Endodermal cell (in vitro differentiated cells): ENCODE measurements at regions not wholly inside any gene's neighbourhood (a gene's known extent, or its start where the extent isn't known, plus 50 kb on each side); places are given as distances from the start of the nearest gene placed in this dataset.

Experiments used
- DNase-seq: peaks from one replicate; pipeline ENCODE4 v3.0.0-alpha.2; 2017
- H3K27ac ChIP-seq: 2 replicates; pipeline ENCODE4 v1.5.1; 2013; ENCODE audit warnings: mild to moderate bottlenecking, low read depth, low read length, moderate library complexity
- H3K27me3 ChIP-seq: 2 replicates; pipeline ENCODE4 v1.6.1; 2013; ENCODE audit warnings: mild to moderate bottlenecking, low read length, moderate library complexity; ENCODE audit not compliant: insufficient read depth, control insufficient read depth, poor library complexity, severe bottlenecking
- H3K36me3 ChIP-seq: 2 replicates; pipeline ENCODE4 v1.7.0; 2013; ENCODE audit warnings: mild to moderate bottlenecking, low read length, moderate library complexity; ENCODE audit not compliant: control insufficient read depth, insufficient read depth
- H3K4me1 ChIP-seq: one replicate; pipeline ENCODE4 v1.7.0; 2013; ENCODE audit warnings: low read length; ENCODE audit not compliant: control insufficient read depth, insufficient read depth
- H3K4me3 ChIP-seq: 2 replicates; pipeline ENCODE4 v1.5.1; 2013; ENCODE audit warnings: mild to moderate bottlenecking, low read length, moderate library complexity
- H3K9ac ChIP-seq: 2 replicates; pipeline ENCODE4 v1.6.1; 2013; ENCODE audit warnings: mild to moderate bottlenecking, low read length, moderate library complexity; ENCODE audit not compliant: poor library complexity, severe bottlenecking; ENCODE audit errors: extremely low read depth
- H3K9me3 ChIP-seq: 2 replicates; pipeline ENCODE4 v1.6.1; 2013; ENCODE audit warnings: mild to moderate bottlenecking, low read length, moderate library complexity; ENCODE audit not compliant: control insufficient read depth
- H3K27ac Mint-ChIP-seq: 2 replicates; pipeline ENCODE4 v1.8.0; 2020; ENCODE audit warnings: mixed read lengths
- H3K27me3 Mint-ChIP-seq: 2 replicates; pipeline ENCODE4 v1.8.0; 2021; ENCODE audit warnings: mild to moderate bottlenecking, mixed read lengths; ENCODE audit not compliant: insufficient read depth
- H3K36me3 Mint-ChIP-seq: 2 replicates; pipeline ENCODE4 v1.8.0; 2020; ENCODE audit warnings: low read depth, mixed read lengths
- H3K4me1 Mint-ChIP-seq: 2 replicates; pipeline ENCODE4 v1.8.0; 2020; ENCODE audit warnings: mixed read lengths
- H3K4me3 Mint-ChIP-seq: 2 replicates; pipeline ENCODE4 v1.8.0; 2020; ENCODE audit warnings: mild to moderate bottlenecking, moderate library complexity, mixed read lengths
- H3K9me3 Mint-ChIP-seq: 2 replicates; pipeline ENCODE4 v1.8.0; 2020; ENCODE audit warnings: mild to moderate bottlenecking, mixed read lengths
- CTCF ChIP-seq: fragments of 200-600 bp; sonication (generic); conservative IDR thresholded peaks from 2 replicates; pipeline ENCODE4 v1.5.0; 2021; ENCODE audit warnings: antibody characterized with exemption, mild to moderate bottlenecking
- WGBS, 2 experiments: methylation state at CpG; one replicate each; pipeline versions ENCODE4 v1.1.5 to v1.1.7; 2013; ENCODE audit warnings: missing lambda C conversion rate in 2 of 2, mixed read lengths in 1 of 2; ENCODE audit not compliant: insufficient coverage in 1 of 2, insufficient read length in 1 of 2; 5-methylcytosine and 5-hydroxymethylcytosine counted together

DNA sequence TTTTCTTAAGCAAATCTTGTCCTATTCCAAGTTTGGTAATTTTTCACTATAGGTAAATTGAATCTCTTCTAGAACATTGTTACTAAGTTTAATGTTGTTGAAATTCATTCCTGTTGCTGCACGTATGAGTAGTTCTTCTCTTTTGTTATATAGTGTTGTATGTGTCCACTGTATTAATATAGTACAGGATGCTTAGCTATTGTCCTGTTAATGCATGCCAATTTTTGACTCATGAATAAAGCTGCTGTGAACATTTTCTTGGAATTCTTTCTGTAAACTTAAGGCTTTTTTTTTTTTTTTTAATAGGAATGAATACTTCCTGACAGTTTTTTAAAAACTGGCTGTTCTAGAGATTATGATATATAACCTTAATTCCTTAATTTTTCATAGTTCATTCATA, 326.9 kb downstream of the SLC4A3 start:
- H3K4me1 ChIP-seq: no peaks in the 10 kb centered on the region
- WGBS, 2 experiments: 86 to 96% methylated on average over 1 of the region's 1 CpG
- Mint-ChIP-seq H3K36me3 (no peaks in the 10 kb centered on the region), H3K4me1 (no peaks in the 10 kb centered on the region), H3K4me3 (no peak overlapping the region), H3K9me3 (peaks cover 22% of the 10 kb centered on the region), H3K27ac (no peak overlapping the region), H3K27me3 (no peaks in the 10 kb centered on the region)
- no peaks in the 10 kb centered on the region for H3K36me3 ChIP-seq
- peaks cover 17% of the 10 kb centered on the region for H3K9me3 ChIP-seq
- no peak overlapping the region for H3K9ac ChIP-seq
- H3K27ac ChIP-seq: no peak overlapping the region
- no peak for DNase-seq
- no peak for TF ChIP-seq CTCF
- H3K4me3 ChIP-seq: no peak overlapping the region
- H3K27me3 ChIP-seq: no peaks in the 10 kb centered on the region

- Mint-ChIP-seq H3K36me3 (no peaks in the 10 kb centered on the region), H3K27ac (no peak overlapping the region), H3K9me3 (peaks cover 22% of the 10 kb centered on the region), H3K27me3 (peaks cover 1% of the 10 kb centered on the region), H3K4me3 (no peak overlapping the region), H3K4me1 (peaks cover 18% of the 10 kb centered on the region)
- no peak for DNase-seq
- Histone ChIP-seq H3K9me3 (peaks cover 17% of the 10 kb centered on the region), H3K9ac (no peak overlapping the region), H3K27me3 (no peaks in the 10 kb centered on the region), H3K4me1 (no peaks in the 10 kb centered on the region), H3K4me3 (no peak overlapping the region), H3K27ac (no peak overlapping the region), H3K36me3 (no peaks in the 10 kb centered on the region)
- WGBS, 2 experiments: 25 to 52% methylated on average over 1 of the region's 1 CpG
- no peak for TF ChIP-seq CTCF
Observed at GRCh38 chr2:219957820-219958219, 330.4 kb downstream of the SLC4A3 start.

DNA sequence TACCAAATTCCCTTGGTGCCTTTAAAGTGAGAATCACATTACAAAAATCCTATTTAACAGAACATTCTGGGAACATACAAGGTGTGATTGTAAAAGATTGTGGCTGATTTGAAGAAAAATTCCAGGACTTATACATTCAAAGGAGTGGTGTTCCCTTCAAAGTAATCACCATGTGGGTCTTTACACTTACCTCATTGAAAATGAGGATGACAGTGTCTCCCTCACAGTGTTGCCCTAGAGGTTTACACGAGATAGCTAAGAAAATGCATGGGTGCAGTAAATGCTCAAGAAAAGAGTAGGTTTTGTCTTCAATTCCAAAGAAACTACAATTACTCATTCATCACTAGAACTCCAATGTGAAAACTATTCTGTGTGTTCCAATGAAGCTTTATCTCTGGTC, 331.5 kb downstream of the SLC4A3 start:
- Mint-ChIP-seq H3K4me1 (peaks cover 27% of the 10 kb centered on the region), H3K9me3 (peaks cover 22% of the 10 kb centered on the region), H3K4me3 (no peak overlapping the region), H3K27me3 (peaks cover 1% of the 10 kb centered on the region), H3K27ac (no peak overlapping the region), H3K36me3 (no peaks in the 10 kb centered on the region)
- DNase-seq: no peak
- Histone ChIP-seq H3K4me3 (no peak overlapping the region), H3K9me3 (peaks cover 17% of the 10 kb centered on the region), H3K9ac (no peak overlapping the region), H3K27me3 (no peaks in the 10 kb centered on the region), H3K4me1 (no peaks in the 10 kb centered on the region), H3K36me3 (no peaks in the 10 kb centered on the region), H3K27ac (no peak overlapping the region)
- 90% methylated on average over 1 of the region's 1 CpG; no CpG with 5 or more reads in 1 of the 2 experiments for WGBS, 2 experiments
- no peak for TF ChIP-seq CTCF
